Karpas-422 (cell line): ENCODE measurements at regions not wholly inside any gene's neighbourhood (a gene's known extent, or its start where the extent isn't known, plus 50 kb on each side); places are given as distances from the start of the nearest gene placed in this dataset.

Experiments
- DNase-seq: peaks from one replicate; pipeline ENCODE4 v3.0.0-alpha.2; 2015
- H2AFZ ChIP-seq: fragments of 200-600 bp; sonication (generic); 2 replicates; pipeline ENCODE4 v1.6.1; 2014; ENCODE audit warnings: antibody characterized with exemption, low read length, mixed read lengths
- H3K27ac ChIP-seq: fragments of 200-600 bp; sonication (generic); 2 replicates; pipeline ENCODE4 v1.5.1; 2014; ENCODE audit warnings: mild to moderate bottlenecking, low read length, moderate library complexity
- H3K27me3 ChIP-seq: fragments of 200-600 bp; sonication (generic); 2 replicates; pipeline ENCODE4 v1.6.1; 2014; ENCODE audit warnings: low read length, mixed read lengths
- H3K36me3 ChIP-seq: fragments of 200-600 bp; sonication (generic); 2 replicates; pipeline ENCODE4 v1.6.1; 2014; ENCODE audit warnings: low read length, mixed read lengths; ENCODE audit not compliant: insufficient read depth
- H3K4me1 ChIP-seq: fragments of 200-600 bp; sonication (generic); 2 replicates; pipeline ENCODE4 v1.6.1; 2014; ENCODE audit warnings: mild to moderate bottlenecking, low read length, mixed read lengths
- H3K4me2 ChIP-seq: fragments of 200-600 bp; sonication (generic); 2 replicates; pipeline ENCODE4 v1.6.1; 2014; ENCODE audit warnings: low read length, low read depth, mild to moderate bottlenecking; ENCODE audit not compliant: poor library complexity, severe bottlenecking
- H3K4me3 ChIP-seq: fragments of 200-600 bp; sonication (generic); 2 replicates; pipeline ENCODE4 v1.5.1; 2014; ENCODE audit warnings: mild to moderate bottlenecking, antibody characterized with exemption, low read length, mixed read lengths
- H3K79me2 ChIP-seq: fragments of 200-600 bp; sonication (generic); 2 replicates; pipeline ENCODE4 v1.6.1; 2014; ENCODE audit warnings: mild to moderate bottlenecking, low read length, mixed read lengths
- H3K9ac ChIP-seq: fragments of 200-600 bp; sonication (generic); 2 replicates; pipeline ENCODE4 v1.6.0; 2014; ENCODE audit warnings: low read length
- H3K9me2 ChIP-seq: fragments of 200-600 bp; sonication (generic), shearing (Covaris generic); replicated peaks from 2 replicates; pipeline ENCODE4 v1.6.0; 2014; ENCODE audit warnings: mild to moderate bottlenecking, low read length, moderate library complexity; ENCODE audit not compliant: insufficient read depth
- H3K9me3 ChIP-seq: fragments of 300-700, 200-600 bp; sonication (generic); 2 replicates; pipeline ENCODE4 v1.6.1; 2014; ENCODE audit warnings: low read length, mixed read lengths
- H4K20me1 ChIP-seq: fragments of 200-600 bp; sonication (generic); 2 replicates; pipeline ENCODE4 v1.6.1; 2014; ENCODE audit warnings: mild to moderate bottlenecking, antibody characterized with exemption, low read length, low read depth; ENCODE audit not compliant: insufficient read depth

GRCh38 chr20:6674831-6675230 lies 92.7 kb upstream of the BMP2 start:
- H3K36me3 ChIP-seq, result no peaks in the 10 kb centered on the region
- no peaks in the 10 kb centered on the region for H3K27me3 ChIP-seq
- no peaks in the 10 kb centered on the region for H3K4me1 ChIP-seq
- no peaks in the 10 kb centered on the region for H3K9me2 ChIP-seq
- no peak overlapping the region for H3K4me3 ChIP-seq
- no peak overlapping the region for H3K27ac ChIP-seq
- H3K79me2 ChIP-seq, result no peaks in the 10 kb centered on the region
- H3K4me2 ChIP-seq, result no peak overlapping the region
- no peaks in the 10 kb centered on the region for H4K20me1 ChIP-seq
- DNase-seq, result no peak
- H3K9me3 ChIP-seq, result peaks cover 6% of the 10 kb centered on the region
- no peak overlapping the region for H2AFZ ChIP-seq
- no peak overlapping the region for H3K9ac ChIP-seq

GRCh38 chr20:6673071-6673470 lies 94.4 kb upstream of the BMP2 start:
- Histone ChIP-seq H3K79me2 (no peaks in the 10 kb centered on the region), H3K4me1 (no peaks in the 10 kb centered on the region), H3K27me3 (no peaks in the 10 kb centered on the region), H3K36me3 (no peaks in the 10 kb centered on the region), H2AFZ (no peak overlapping the region), H3K9me2 (no peaks in the 10 kb centered on the region), H3K9ac (no peak overlapping the region), H4K20me1 (no peaks in the 10 kb centered on the region), H3K27ac (no peak overlapping the region), H3K9me3 (peaks cover 7% of the 10 kb centered on the region), H3K4me2 (no peak overlapping the region), H3K4me3 (no peak overlapping the region)
- no peak for DNase-seq

GRCh38 chr20:6671829-6672228 lies 95.7 kb upstream of the BMP2 start:
- H3K9ac ChIP-seq, result no peak overlapping the region
- H3K9me3 ChIP-seq, result peaks cover 8% of the 10 kb centered on the region
- H4K20me1 ChIP-seq, result no peaks in the 10 kb centered on the region
- no peaks in the 10 kb centered on the region for H3K4me1 ChIP-seq
- no peak overlapping the region for H3K27ac ChIP-seq
- H2AFZ ChIP-seq, result no peak overlapping the region
- H3K9me2 ChIP-seq, result no peaks in the 10 kb centered on the region
- H3K27me3 ChIP-seq, result no peaks in the 10 kb centered on the region
- no peaks in the 10 kb centered on the region for H3K36me3 ChIP-seq
- H3K79me2 ChIP-seq, result no peaks in the 10 kb centered on the region
- H3K4me2 ChIP-seq, result no peak overlapping the region
- DNase-seq, result no peak
- no peak overlapping the region for H3K4me3 ChIP-seq

- no peak overlapping the region for H3K4me3 ChIP-seq
- H3K9me3 ChIP-seq, result peaks cover 19% of the 10 kb centered on the region
- H3K9ac ChIP-seq, result no peak overlapping the region
- H3K79me2 ChIP-seq, result no peaks in the 10 kb centered on the region
- H3K4me1 ChIP-seq, result no peaks in the 10 kb centered on the region
- no peaks in the 10 kb centered on the region for H3K36me3 ChIP-seq
- H3K27me3 ChIP-seq, result no peaks in the 10 kb centered on the region
- no peaks in the 10 kb centered on the region for H3K9me2 ChIP-seq
- no peak for DNase-seq
- H3K27ac ChIP-seq, result no peak overlapping the region
- H3K4me2 ChIP-seq, result no peak overlapping the region
- no peak overlapping the region for H2AFZ ChIP-seq
- no peaks in the 10 kb centered on the region for H4K20me1 ChIP-seq
These were observed 98.9 kb upstream of the BMP2 start for GRCh38 chr20:6668546-6668945.

- H3K9ac ChIP-seq, result no peak overlapping the region
- no peaks in the 10 kb centered on the region for H3K36me3 ChIP-seq
- no peak overlapping the region for H2AFZ ChIP-seq
- no peaks in the 10 kb centered on the region for H3K4me1 ChIP-seq
- no peak overlapping the region for H3K4me3 ChIP-seq
- H3K27me3 ChIP-seq, result no peaks in the 10 kb centered on the region
- no peaks in the 10 kb centered on the region for H3K79me2 ChIP-seq
- DNase-seq, result no peak
- peaks cover 16% of the 10 kb centered on the region for H3K9me3 ChIP-seq
- H3K27ac ChIP-seq, result no peak overlapping the region
- no peaks in the 10 kb centered on the region for H4K20me1 ChIP-seq
- no peak overlapping the region for H3K4me2 ChIP-seq
- H3K9me2 ChIP-seq, result no peaks in the 10 kb centered on the region
These were observed 101.7 kb upstream of the BMP2 start for GRCh38 chr20:6665621-6666355.

GRCh38 chr20:6665161-6665560 lies 102.3 kb upstream of the BMP2 start:
- no peak overlapping the region for H3K4me3 ChIP-seq
- no peak overlapping the region for H3K27ac ChIP-seq
- no peak overlapping the region for H2AFZ ChIP-seq
- H3K36me3 ChIP-seq, result no peaks in the 10 kb centered on the region
- no peaks in the 10 kb centered on the region for H4K20me1 ChIP-seq
- H3K9ac ChIP-seq, result no peak overlapping the region
- H3K9me2 ChIP-seq, result no peaks in the 10 kb centered on the region
- no peaks in the 10 kb centered on the region for H3K4me1 ChIP-seq
- H3K9me3 ChIP-seq, result peaks cover 16% of the 10 kb centered on the region
- no peaks in the 10 kb centered on the region for H3K79me2 ChIP-seq
- H3K27me3 ChIP-seq, result no peaks in the 10 kb centered on the region
- no peak for DNase-seq
- no peak overlapping the region for H3K4me2 ChIP-seq

GRCh38 chr20:6664574-6664973 lies 102.9 kb upstream of the BMP2 start:
- H3K9ac ChIP-seq, result no peak overlapping the region
- no peaks in the 10 kb centered on the region for H3K27me3 ChIP-seq
- H2AFZ ChIP-seq, result no peak overlapping the region

GRCh38 chr20:6663751-6664388 lies 103.6 kb upstream of the BMP2 start:
- H3K36me3 ChIP-seq, result no peaks in the 10 kb centered on the region
- no peaks in the 10 kb centered on the region for H3K79me2 ChIP-seq
- H3K27ac ChIP-seq, result no peak overlapping the region
- H3K9me3 ChIP-seq, result peaks cover 15% of the 10 kb centered on the region
- H3K27me3 ChIP-seq, result no peaks in the 10 kb centered on the region
- H3K9me2 ChIP-seq, result no peaks in the 10 kb centered on the region
- no peaks in the 10 kb centered on the region for H4K20me1 ChIP-seq
- H3K4me2 ChIP-seq, result no peak overlapping the region
- H3K9ac ChIP-seq, result no peak overlapping the region
- H3K4me3 ChIP-seq, result no peak overlapping the region
- no peak for DNase-seq
- H3K4me1 ChIP-seq, result no peaks in the 10 kb centered on the region
- H2AFZ ChIP-seq, result no peak overlapping the region

More at GRCh38 chr20:6664574-6664973, 102.9 kb upstream of the BMP2 start:
- Histone ChIP-seq H3K4me1 (no peaks in the 10 kb centered on the region), H3K4me3 (no peak overlapping the region), H3K36me3 (no peaks in the 10 kb centered on the region), H3K9me3 (peaks cover 16% of the 10 kb centered on the region), H3K27ac (no peak overlapping the region), H3K79me2 (no peaks in the 10 kb centered on the region), H4K20me1 (no peaks in the 10 kb centered on the region), H3K4me2 (no peak overlapping the region), H3K9me2 (no peaks in the 10 kb centered on the region)
- no peak for DNase-seq
